GM21723 (cell line): ENCODE measurements at regions not wholly inside any gene's neighbourhood (a gene's known extent, or its start where the extent isn't known, plus 50 kb on each side); places are given as distances from the start of the nearest gene placed in this dataset.
A peak's percentile ranks its signal among the peaks of the same experiment; 100 is the strongest.

Source experiments
- ATAC-seq: cut with Tn5 transposase; IDR thresholded peaks from one replicate; pipeline ENCODE4 v1.9.1; 2021; ENCODE audit warnings: mild to moderate bottlenecking, moderate library complexity; ENCODE audit not compliant: unreplicated experiment

DNA sequence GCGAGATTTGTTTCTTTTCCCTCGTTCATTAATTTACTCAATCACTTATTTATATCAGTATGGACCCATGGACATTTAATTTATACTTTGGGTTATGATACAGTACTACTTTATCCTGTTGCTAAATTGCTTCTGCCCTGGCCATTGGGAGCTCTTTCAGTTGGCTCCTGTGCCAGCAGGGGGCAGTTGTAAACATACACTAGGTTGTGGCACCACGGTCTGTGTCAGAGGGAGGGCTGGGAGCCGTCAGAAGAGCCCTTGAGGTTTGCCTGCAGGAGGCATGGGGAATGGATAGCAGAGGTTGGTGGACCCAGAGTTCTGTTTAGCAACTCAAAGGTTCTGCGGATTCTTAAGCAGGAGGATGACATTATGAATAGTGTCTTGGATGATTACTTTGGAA, 94.3 kb downstream of the ERCC5 start:
- no peak for ATAC-seq

DNA sequence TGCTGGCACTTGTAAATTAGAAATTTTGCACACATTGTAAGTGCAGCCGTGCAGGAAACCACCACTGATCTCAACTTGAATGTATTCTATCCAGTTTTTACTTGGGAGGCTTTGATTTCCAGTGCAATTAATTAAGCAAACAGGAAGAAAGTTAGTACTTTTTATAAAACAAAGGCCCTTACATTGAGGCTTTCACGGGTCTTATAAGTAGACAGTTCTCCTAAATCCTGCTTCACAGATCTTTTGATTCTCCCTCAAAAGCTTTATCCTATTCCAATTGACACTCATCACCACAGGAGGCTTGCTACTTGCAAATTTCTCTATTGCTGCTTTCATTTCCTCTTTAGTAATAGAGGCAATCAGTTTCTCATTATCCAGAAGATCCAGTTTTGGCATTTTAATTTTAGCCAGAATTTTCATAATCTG, 90.1 kb downstream of the ERCC5 start:
- peak; percentile 64 for ATAC-seq

- no peak for ATAC-seq
These were observed 87.7 kb downstream of the ERCC5 start for GRCh38 chr13:102933523-102933922.

- no peak for ATAC-seq
These were observed 87.3 kb downstream of the ERCC5 start for GRCh38 chr13:102933122-102933521.

- ATAC-seq: no peak
These were observed 86.5 kb downstream of the ERCC5 start for GRCh38 chr13:102932331-102932730.

GRCh38 chr13:102930566-102930965, 84.7 kb downstream of the ERCC5 start:
- no peak for ATAC-seq

GRCh38 chr13:102928941-102929675, 83.3 kb downstream of the ERCC5 start:
- ATAC-seq: no peak
